C4-2B (cell line): ENCODE measurements at regions not wholly inside any gene's neighbourhood (a gene's known extent, or its start where the extent isn't known, plus 50 kb on each side); places are given as distances from the start of the nearest gene placed in this dataset.

Source experiments
- H3K27ac ChIP-seq: fragments of 450-650 bp; 2 replicates; pipeline ENCODE4 v1.5.1; 2017
- ZFX ChIP-seq: fragments of 450-650 bp; IDR thresholded peaks from 2 replicates; pipeline ENCODE4 v1.6.1; 2017
- TF ChIP-seq, protein P1 (sequence below): fragments of 450-650 bp; conservative IDR thresholded peaks from 2 replicates; pipeline ENCODE4 v1.5.1; 2017; ENCODE audit warnings: mild to moderate bottlenecking

DNA sequence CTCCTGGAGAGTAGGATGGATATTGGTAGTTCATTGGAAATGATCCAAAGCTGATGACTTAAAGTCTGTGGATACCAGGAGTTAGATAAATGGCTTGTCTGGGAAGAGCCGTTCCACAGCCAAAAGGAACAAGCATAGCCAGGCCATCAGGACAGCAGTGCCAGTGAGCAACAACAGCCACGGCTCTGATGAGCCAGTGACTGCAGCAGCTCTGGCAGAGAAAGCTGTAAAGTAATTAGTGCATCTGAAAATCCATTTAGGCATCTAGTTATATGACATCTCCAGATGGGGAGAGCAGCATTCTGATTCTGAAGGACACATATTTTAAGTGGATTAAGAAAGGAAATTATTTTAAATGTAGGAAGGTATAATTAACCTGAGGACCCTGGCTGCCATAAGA, 256.2 kb upstream of the PLXNA2 start:
- TF ChIP-seq, protein P1, sequence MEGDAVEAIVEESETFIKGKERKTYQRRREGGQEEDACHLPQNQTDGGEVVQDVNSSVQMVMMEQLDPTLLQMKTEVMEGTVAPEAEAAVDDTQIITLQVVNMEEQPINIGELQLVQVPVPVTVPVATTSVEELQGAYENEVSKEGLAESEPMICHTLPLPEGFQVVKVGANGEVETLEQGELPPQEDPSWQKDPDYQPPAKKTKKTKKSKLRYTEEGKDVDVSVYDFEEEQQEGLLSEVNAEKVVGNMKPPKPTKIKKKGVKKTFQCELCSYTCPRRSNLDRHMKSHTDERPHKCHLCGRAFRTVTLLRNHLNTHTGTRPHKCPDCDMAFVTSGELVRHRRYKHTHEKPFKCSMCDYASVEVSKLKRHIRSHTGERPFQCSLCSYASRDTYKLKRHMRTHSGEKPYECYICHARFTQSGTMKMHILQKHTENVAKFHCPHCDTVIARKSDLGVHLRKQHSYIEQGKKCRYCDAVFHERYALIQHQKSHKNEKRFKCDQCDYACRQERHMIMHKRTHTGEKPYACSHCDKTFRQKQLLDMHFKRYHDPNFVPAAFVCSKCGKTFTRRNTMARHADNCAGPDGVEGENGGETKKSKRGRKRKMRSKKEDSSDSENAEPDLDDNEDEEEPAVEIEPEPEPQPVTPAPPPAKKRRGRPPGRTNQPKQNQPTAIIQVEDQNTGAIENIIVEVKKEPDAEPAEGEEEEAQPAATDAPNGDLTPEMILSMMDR, result no peak
- no peak for TF ChIP-seq ZFX
- H3K27ac ChIP-seq, result no peak overlapping the region

DNA sequence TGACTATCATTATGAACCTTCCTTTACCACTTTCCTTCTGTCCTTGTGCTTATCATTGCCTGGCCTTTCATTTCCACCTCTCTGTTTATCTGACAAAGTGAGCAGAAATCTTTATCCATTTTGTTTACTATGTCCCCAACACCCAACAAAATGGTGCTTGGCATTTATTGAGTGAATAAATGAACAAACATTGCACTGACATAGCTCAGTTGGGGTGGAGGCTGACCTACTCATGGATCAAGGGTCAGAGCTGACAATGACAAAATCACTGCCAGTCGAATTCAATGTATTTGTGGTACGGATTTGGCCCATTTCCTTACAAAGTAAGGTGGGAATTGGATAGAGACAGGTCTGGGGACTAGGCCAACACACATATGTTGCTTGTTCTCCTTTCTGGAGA, 257.4 kb upstream of the PLXNA2 start:
- no peak overlapping the region for H3K27ac ChIP-seq
- no peak for TF ChIP-seq ZFX
- TF ChIP-seq, protein P1, result no peak

- H3K27ac ChIP-seq, result no peak overlapping the region
- no peak for TF ChIP-seq ZFX
- TF ChIP-seq, protein P1, result no peak
Observed at GRCh38 chr1:208503787-208504186, 259.6 kb upstream of the PLXNA2 start.

GRCh38 chr1:208506812-208507211, 262.6 kb upstream of the PLXNA2 start:
- no peak for TF ChIP-seq ZFX
- TF ChIP-seq, protein P1, result no peak
- H3K27ac ChIP-seq, result no peak overlapping the region

- H3K27ac ChIP-seq, result no peak overlapping the region
- no peak for TF ChIP-seq ZFX
- TF ChIP-seq, protein P1, result no peak
Observed at GRCh38 chr1:208509072-208509471, 264.9 kb upstream of the PLXNA2 start.

DNA sequence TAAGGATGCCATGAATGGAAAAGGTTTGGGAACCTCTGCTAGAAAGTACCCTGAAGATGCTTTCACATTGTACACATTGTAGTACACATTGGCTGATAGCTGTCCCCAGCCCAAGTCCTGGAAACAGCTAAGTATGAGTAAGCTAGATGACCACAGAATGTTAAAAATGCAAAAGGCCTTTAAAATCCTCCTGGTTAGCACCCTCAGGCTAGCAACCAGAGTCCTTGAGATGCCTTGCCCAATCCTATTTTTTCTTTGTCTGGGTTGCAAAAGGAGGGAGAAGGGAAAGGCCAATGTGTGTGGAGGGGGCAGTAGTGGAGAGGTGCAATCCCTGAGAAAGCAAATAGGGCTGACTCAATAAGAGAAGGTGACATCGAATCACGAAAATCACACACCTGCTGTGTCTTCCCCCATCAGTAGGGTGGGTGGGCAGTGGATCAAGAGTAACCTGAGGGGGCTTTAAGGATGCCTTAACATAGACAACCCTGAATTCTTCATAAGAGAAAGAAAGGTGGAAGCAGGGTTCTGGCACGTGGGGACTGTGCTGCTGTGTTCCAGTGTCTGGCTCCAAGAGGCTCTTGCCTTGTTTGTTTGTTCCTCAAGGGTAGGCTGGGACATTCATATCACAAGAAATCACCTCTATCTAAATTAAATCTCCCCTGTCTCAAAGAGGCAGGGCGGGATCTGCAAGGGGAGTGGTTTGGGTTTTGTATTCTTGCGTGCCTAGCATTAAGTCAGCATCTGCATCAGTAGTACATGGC, 266.2 kb upstream of the PLXNA2 start:
- no peak overlapping the region for H3K27ac ChIP-seq

GRCh38 chr1:208511242-208511860, 267.2 kb upstream of the PLXNA2 start:
- TF ChIP-seq, protein P1, result no peak
- TF ChIP-seq ZFX, result no peak
- no peak overlapping the region for H3K27ac ChIP-seq

More for the DNA sequence above, 266.2 kb upstream of the PLXNA2 start:
- TF ChIP-seq, protein P1, result no peak
- TF ChIP-seq ZFX, result no peak
